ENCODE measurements at regions not wholly inside any gene's neighbourhood (a gene's known extent, or its start where the extent isn't known, plus 50 kb on each side); places are given as distances from the start of the nearest gene placed in this dataset.

- TF ChIP-seq, protein P1, sequence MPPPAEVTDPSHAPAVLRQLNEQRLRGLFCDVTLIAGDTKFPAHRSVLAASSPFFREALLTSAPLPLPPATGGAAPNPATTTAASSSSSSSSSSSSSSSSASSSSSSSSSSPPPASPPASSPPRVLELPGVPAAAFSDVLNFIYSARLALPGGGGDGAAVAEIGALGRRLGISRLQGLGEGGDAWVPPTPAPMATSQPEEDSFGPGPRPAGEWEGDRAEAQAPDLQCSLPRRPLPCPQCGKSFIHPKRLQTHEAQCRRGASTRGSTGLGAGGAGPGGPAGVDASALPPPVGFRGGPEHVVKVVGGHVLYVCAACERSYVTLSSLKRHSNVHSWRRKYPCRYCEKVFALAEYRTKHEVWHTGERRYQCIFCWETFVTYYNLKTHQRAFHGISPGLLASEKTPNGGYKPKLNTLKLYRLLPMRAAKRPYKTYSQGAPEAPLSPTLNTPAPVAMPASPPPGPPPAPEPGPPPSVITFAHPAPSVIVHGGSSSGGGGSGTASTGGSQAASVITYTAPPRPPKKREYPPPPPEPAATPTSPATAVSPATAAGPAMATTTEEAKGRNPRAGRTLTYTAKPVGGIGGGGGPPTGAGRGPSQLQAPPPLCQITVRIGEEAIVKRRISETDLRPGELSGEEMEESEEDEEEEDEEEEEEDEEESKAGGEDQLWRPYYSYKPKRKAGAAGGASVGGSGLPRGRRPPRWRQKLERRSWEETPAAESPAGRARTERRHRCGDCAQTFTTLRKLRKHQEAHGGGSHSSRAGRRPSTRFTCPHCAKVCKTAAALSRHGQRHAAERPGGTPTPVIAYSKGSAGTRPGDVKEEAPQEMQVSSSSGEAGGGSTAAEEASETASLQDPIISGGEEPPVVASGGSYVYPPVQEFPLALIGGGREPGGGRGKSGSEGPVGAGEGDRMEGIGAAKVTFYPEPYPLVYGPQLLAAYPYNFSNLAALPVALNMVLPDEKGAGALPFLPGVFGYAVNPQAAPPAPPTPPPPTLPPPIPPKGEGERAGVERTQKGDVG (CRISPR knock-in tag; IDR thresholded peaks at IDR 0.05; ENCODE audit: borderline replicate concordance): no peak
- TF ChIP-seq HMG20B (CRISPR knock-in tag; conservative IDR thresholded peaks at IDR 0.05) (no peak), ZNF616 (CRISPR knock-in tag; IDR thresholded peaks at IDR 0.05; ENCODE audit: low read depth) (no peak), NFKB2 (CRISPR knock-in tag; IDR thresholded peaks at IDR 0.05; ENCODE audit: borderline replicate concordance) (no peak), PTBP1 (IDR thresholded peaks at IDR 0.05; ENCODE audit: low read depth, low read length, poor library complexity, severe bottlenecking) (no peak), HOXA5 (CRISPR knock-in tag; IDR thresholded peaks at IDR 0.05) (peak; percentile 67; the same call in 1 of the 2 replicates), ZHX1 (CRISPR knock-in tag; IDR thresholded peaks at IDR 0.05; ENCODE audit: low read depth) (no peak), THRA (CRISPR knock-in tag; IDR thresholded peaks at IDR 0.05; ENCODE audit: borderline replicate concordance) (peak; percentile 11; the same call in 1 of the 2 replicates), FOXK1 (CRISPR knock-in tag; IDR thresholded peaks at IDR 0.05; ENCODE audit: borderline replicate concordance, low read depth) (peak; percentile 74; the same call in 1 of the 2 replicates), HOXD1 (CRISPR knock-in tag; IDR thresholded peaks at IDR 0.05) (no peak), ZBTB7B (CRISPR knock-in tag; IDR thresholded peaks at IDR 0.05) (peak; percentile 76; the same call in 1 of the 2 replicates), HMGA1 (CRISPR knock-in tag; conservative IDR thresholded peaks at IDR 0.05) (no peak), ZNF570 (CRISPR knock-in tag; IDR thresholded peaks at IDR 0.05; ENCODE audit: borderline replicate concordance) (no peak), MAFG (CRISPR knock-in tag; IDR thresholded peaks at IDR 0.05) (no peak), ZNF572 (CRISPR knock-in tag; IDR thresholded peaks at IDR 0.05) (no peak)
- TF ChIP-seq, protein P2, sequence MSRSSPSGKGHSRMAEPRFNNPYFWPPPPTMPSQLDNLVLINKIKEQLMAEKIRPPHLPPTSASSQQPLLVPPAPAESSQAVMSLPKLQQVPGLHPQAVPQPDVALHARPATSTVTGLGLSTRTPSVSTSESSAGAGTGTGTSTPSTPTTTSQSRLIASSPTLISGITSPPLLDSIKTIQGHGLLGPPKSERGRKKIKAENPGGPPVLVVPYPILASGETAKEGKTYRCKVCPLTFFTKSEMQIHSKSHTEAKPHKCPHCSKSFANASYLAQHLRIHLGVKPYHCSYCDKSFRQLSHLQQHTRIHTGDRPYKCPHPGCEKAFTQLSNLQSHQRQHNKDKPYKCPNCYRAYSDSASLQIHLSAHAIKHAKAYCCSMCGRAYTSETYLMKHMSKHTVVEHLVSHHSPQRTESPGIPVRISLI (CRISPR knock-in tag; IDR thresholded peaks at IDR 0.05; ENCODE audit: borderline replicate concordance): no peak
- TF ChIP-seq, protein P3, sequence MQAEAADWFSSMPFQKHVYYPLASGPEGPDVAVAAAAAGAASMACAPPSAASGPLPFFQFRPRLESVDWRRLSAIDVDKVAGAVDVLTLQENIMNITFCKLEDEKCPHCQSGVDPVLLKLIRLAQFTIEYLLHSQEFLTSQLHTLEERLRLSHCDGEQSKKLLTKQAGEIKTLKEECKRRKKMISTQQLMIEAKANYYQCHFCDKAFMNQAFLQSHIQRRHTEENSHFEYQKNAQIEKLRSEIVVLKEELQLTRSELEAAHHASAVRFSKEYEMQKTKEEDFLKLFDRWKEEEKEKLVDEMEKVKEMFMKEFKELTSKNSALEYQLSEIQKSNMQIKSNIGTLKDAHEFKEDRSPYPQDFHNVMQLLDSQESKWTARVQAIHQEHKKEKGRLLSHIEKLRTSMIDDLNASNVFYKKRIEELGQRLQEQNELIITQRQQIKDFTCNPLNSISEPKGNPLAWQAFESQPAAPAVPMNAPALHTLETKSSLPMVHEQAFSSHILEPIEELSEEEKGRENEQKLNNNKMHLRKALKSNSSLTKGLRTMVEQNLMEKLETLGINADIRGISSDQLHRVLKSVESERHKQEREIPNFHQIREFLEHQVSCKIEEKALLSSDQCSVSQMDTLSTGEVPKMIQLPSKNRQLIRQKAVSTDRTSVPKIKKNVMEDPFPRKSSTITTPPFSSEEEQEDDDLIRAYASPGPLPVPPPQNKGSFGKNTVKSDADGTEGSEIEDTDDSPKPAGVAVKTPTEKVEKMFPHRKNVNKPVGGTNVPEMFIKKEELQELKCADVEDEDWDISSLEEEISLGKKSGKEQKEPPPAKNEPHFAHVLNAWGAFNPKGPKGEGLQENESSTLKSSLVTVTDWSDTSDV (CRISPR knock-in tag; IDR thresholded peaks at IDR 0.05): no peak
These were observed 360.5 kb downstream of the BUD13 start (continued) for GRCh38 chr11:116412118-116412889.

Measured in HepG2 (cell line).